Right kidney (tissue), 1 donor: ENCODE measurements at regions not wholly inside any gene's neighbourhood (a gene's known extent, or its start where the extent isn't known, plus 50 kb on each side); places are given as distances from the start of the nearest gene placed in this dataset.

Experiments used
- DNase-seq: peaks from one replicate; pipeline ENCODE4 v3.0.0-alpha.2; 2016

DNA sequence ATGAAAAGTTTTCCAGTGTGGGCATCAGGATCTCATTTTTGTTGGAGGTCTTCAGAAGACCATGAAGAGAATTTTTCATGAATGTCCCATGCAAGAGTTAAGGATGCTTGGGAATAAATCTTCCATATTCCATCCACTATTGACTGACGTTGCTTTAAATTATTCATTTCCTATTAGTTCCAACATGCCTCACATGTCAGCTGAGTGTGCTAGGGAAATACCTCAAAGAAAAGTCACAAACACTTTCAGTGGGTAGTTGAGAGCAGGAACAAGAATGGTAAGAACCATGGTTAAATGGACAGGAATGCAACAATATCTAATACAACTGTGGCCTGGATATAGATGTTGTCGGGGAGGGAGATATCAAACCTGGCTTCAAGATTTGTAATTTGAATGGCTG, 610.1 kb downstream of the TECRL start:
- DNase-seq: no peak

DNA sequence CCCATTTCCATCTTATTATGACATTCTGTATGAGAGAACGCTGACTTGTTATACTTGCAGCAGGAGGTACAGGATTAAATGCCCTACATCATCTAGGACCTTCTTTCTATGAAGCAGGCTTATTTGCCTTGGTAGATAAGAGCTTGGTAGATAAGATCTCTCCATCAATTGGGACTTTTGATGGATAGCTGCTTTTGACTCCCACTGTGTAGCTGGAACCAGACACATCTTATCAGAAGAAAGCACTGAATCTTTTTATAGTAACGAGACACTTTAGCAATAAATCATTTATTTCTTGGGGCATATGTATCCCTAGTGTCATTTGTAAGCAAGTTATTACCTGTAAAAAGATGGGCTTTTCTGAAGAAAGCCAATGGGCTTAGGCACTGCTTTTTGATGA, 613.9 kb downstream of the TECRL start:
- no peak for DNase-seq

DNA sequence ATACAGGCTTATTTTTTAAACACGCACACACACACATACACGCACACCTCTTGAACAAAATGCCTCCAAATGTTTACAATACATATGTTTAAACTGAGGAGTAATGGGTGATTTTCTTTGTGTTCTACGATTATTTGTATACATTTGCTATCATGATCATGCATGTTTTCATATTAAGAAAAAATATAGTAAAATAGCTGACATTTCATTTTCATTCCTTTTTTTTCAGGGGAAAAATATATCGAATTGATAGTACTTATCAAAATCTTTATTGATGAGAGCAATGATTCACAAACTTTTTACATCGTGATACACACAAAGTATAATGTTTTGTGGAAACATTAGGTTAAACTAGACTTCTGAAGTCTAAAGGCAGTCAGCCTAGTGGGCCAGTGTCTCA, 618.9 kb downstream of the TECRL start:
- no peak for DNase-seq

DNA sequence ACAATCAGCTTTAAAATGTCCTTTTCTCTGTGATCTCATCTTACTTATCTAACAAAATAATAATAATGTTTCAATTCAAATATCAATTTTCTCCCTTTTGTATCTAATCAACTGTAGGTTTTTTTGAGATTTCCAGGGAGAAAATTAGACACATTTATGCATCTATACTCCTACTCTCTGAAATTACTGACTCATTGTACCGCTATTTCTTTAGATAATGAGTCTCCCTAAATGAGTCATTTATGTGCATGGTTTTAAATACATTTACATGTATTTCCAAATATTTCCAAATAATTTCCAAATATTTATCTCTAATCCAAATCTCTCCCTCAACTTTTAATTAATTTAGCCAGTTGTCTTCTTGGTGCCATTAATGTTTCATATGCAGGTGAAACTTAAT, 621.0 kb downstream of the TECRL start:
- DNase-seq: no peak

- no peak for DNase-seq
These were observed 621.9 kb downstream of the TECRL start for GRCh38 chr4:63787326-63787725.

DNA sequence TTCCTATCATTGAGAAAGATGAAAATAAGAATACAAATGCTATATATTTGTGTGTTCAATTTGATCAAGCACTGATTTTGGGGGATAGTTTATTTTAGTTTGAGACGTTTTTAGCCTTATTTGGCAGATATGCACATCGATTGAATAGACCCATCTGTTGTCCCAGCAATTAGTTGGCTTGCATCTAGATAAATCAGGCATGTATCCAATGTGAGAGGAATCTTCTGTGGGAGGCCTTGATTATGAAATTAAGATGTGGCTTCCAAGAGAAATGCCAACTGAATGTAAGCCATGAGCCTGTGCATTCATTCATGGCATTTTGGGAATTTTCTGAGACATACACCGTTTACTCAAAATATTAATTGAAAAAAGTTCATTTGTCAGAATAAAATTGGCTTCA, 623.1 kb downstream of the TECRL start:
- no peak for DNase-seq

GRCh38 chr4:63784822-63785221, 624.4 kb downstream of the TECRL start:
- DNase-seq: no peak

GRCh38 chr4:63777601-63778000, 631.6 kb downstream of the TECRL start:
- DNase-seq: no peak

GRCh38 chr4:63764400-63764799, 644.9 kb downstream of the TECRL start:
- no peak for DNase-seq

- DNase-seq: no peak
These were observed 651.3 kb downstream of the TECRL start for GRCh38 chr4:63757929-63758328.

DNA sequence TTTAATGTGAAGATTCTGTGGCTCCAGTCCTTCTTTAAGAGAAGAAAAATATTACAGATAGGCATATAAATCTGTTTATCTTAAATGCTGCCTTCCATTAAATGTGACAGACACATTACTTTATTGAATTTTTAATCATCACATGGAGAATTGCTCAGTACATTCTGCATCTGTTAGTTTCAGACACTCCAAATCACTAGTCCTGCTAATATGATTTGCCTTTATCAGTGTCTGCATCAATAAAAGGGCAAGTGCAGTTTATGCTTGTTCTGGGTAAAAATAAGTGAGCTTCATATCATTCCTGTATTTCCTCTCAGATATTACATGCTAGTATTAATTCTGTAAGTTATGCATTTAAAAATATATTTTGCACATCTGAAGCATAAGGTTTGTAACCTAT, 666.4 kb downstream of the TECRL start:
- DNase-seq: no peak

GRCh38 chr4:63729519-63729918, 679.7 kb downstream of the TECRL start:
- no peak for DNase-seq

DNA sequence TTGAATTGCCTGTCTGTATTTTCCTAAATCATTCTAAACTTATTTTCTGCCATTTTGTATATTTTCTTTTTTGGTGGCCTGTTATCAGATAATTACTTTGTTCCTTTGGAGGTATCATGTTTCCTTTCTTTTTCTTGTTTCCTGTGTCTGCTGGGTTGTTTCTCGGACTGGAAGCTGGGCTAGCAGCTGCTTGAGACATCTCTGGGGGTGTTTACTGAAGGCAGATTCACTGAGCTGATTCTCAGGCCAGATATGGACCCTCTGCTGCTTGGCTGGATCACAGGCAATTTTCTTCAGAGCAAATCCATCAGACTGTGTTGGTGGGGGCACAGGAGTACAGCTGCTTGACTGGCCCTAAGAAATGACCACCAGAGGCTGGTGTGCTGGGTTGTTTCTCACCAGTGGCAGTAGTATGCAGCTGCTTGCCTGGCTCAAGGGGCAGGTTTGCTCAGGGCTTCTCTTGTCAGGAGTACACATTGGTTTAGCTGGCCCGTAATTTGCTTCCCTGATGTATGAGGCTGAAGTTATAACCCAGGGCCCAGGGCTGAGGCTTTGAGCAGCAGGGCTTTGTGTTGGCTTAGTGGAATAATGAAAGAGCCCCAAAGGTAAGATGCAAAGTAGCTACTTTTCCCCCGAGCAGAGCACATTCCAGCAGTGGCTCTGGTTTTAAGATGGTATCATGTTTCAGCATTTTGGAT, 680.6 kb downstream of the TECRL start:
- peak; percentile 5 for DNase-seq

GRCh38 chr4:63717384-63717783, 691.9 kb downstream of the TECRL start:
- DNase-seq: no peak

GRCh38 chr4:63708661-63709060, 700.6 kb downstream of the TECRL start:
- no peak for DNase-seq

- no peak for DNase-seq
These were observed 708.7 kb downstream of the TECRL start for GRCh38 chr4:63700569-63700968.

- DNase-seq: no peak
These were observed 715.9 kb downstream of the TECRL start for GRCh38 chr4:63693321-63693720.

DNA sequence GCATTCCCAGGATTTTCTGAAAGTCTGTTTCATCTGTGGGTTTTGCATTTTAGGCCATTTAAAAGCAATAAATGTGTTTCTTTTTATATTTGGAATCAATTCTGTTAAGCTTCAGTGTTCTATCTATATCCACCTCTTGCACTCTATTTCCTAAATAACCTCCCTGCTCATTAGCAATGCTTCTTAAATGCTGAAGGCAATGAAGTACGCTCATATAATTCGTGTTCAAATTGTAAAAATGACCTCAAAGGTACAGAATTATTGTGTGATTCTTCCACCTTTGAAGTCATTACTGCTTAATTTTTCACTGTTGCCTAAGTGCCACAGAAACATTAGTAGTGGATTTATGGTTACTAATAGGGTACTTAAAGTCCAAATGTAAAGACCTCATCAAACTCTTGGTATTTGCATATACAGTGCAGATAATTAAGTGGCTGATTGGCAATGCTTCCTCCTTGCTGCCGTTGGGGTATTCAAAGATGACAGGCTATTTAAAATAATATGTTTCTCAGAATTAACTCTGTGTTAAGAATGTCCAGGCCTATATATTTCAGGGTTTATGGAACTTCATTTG, 730.8 kb downstream of the TECRL start:
- DNase-seq: no peak

DNA sequence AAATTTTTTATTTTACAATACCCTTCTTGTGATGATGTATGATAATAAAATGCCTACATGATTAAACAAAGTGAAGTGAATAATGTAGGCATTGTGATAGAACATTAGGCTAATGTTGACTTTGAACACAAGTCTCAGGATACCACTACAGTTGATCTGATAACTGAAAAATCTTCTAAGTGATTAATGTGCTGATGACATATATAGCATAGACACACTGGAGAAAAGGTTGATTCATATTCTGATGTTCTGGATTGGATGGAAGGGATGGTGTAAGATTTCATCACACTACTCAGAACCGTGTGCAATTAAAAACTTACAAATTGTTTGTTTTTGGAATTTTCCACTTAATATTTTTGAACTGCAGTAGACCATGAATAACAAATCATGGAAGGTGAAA, 738.5 kb downstream of the TECRL start:
- no peak for DNase-seq

- no peak for DNase-seq
These were observed 745.4 kb downstream of the TECRL start for GRCh38 chr4:63663870-63664269.

GRCh38 chr4:63644396-63644795, 764.9 kb downstream of the TECRL start:
- DNase-seq: no peak

DNA sequence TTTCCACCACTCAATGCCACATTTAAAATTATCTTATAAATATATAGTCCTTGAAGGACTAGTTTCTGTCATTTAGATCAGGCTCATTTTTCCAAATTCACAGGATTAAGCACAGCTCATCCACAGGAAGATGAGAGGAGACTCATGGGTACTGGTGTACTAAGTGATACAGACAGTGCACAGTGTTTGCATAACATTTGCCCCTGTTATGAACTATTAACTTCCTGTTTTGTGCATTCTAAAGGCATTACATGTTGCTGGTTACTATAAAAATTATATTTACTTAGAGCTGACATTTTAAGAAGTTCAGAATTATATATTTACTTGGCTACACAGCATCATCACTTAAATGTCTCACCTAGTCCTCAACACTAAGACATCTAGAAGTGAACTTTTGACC, 772.0 kb downstream of the TECRL start:
- no peak for DNase-seq

DNA sequence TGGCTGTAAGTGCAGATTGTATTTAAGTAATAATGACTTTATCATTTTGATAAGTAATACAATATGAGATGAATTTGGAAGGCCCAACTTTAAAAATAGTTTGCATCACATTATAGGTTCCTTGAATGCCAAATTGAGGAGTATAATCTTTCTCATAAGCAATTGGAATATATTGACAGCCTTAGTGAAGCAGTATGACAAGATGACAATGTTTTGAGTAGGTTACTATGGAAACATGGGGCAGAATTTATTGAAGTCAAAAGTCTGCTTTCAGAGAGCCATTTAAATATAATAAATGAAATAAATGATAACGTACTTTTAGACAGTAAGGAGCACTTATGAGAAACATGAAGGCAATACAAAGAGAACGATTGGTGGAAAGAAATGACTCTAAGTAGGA, 776.4 kb downstream of the TECRL start:
- DNase-seq: no peak

DNA sequence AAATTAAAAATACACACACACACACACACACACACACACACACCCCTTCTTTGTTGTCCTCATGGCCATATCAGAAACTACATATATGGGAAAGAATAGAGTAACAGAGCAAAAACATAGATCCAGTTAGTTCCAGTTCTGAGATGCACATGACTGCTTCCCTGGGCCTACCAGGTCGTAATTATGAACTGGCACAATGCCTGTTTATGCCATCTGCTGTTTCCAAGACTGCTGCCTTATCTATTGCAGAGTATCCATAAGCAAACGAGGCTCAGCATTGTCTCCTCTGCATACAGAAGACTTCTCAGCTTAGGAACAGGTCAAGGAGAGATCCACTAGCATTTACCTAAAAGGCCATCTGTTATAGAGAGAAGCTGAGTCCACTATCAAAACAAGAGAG, 789.0 kb downstream of the TECRL start:
- DNase-seq: no peak

DNA sequence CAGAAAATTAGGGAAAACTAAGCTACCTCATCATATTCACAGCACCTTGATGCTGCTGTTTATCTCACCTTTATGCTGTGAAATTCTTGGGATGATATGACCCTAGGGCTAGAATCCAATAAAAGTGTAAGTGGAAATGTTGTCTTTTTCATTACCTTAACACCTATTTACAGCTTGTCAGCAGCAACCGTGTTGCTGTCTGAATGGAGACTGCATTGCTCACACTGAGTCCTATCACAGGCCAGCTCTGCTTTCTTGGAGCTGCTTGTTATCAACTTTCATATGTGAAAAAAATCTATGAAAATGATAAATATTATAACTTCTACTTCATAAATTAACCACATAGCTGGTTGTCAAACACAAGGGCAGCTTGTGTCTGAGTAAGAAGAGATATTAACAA, 789.5 kb downstream of the TECRL start:
- DNase-seq: no peak
